Heart left ventricle (tissue), 16 donors: ENCODE measurements at regions not wholly inside any gene's neighbourhood (a gene's known extent, or its start where the extent isn't known, plus 50 kb on each side); places are given as distances from the start of the nearest gene placed in this dataset.

Experiments
- ATAC-seq, 4 donors: fragments of 200-7000 bp; cut with Tn5 transposase; one replicate each; pipeline ENCODE4 v1.9.1; 2020 to 2022; ENCODE audit warnings: moderate library complexity in 4 of 4, mild to moderate bottlenecking in 3 of 4, moderate number of reproducible peaks in 1 of 4
- DNase-seq, 5 donors: peaks; one replicate each; pipeline ENCODE4 v3.0.0-alpha.2; 2020
- H3K27ac ChIP-seq, 12 donors: fragments of 200-600 bp; sonication (generic) in 4 of 12; one replicate each; pipeline versions ENCODE4 v1.5.0 to v1.8.0; 2016 to 2022; ENCODE audit warnings: mild to moderate bottlenecking in 2 of 12
- H3K27me3 ChIP-seq, 9 donors: fragments of 200-600 bp; sonication (generic) in 2 of 9; one replicate each; pipeline versions ENCODE4 v1.5.1 to v1.8.0; 2016 to 2022; ENCODE audit warnings: mild to moderate bottlenecking in 3 of 9
- H3K36me3 ChIP-seq, 9 donors: fragments of 200-600 bp; sonication (generic) in 2 of 9; one replicate each; pipeline versions ENCODE4 v1.5.0 to v1.8.0; 2018 to 2022; ENCODE audit warnings: mild to moderate bottlenecking in 2 of 9
- H3K4me1 ChIP-seq, 12 donors: fragments of 200-600 bp; sonication (generic) in 4 of 12; one replicate each; pipeline versions ENCODE4 v1.5.0 to v1.8.0; 2016 to 2022; ENCODE audit warnings: mild to moderate bottlenecking in 3 of 12
- H3K4me3 ChIP-seq, 12 donors: fragments of 200-600 bp; sonication (generic) in 4 of 12; one replicate each; pipeline versions ENCODE4 v1.5.0 to v1.8.0; 2017 to 2022; ENCODE audit warnings: mild to moderate bottlenecking in 9 of 12, moderate library complexity in 4 of 12
- H3K9me3 ChIP-seq, 12 donors: fragments of 200-600 bp; sonication (generic) in 4 of 12; one replicate each; pipeline versions ENCODE4 v1.5.0 to v1.8.0; 2016 to 2022; ENCODE audit warnings: mild to moderate bottlenecking in 1 of 12
- CTCF ChIP-seq, 12 donors: fragments of 200-600 bp; sonication (generic) in 4 of 12; IDR thresholded peaks; one replicate each; pipeline versions ENCODE4 v1.5.0 to v1.8.0; 2018 to 2022; ENCODE audit warnings: antibody characterized with exemption in 12 of 12, mild to moderate bottlenecking in 5 of 12
- POLR2A ChIP-seq, 2 donors: fragments of 450-650 bp; IDR thresholded peaks; one replicate each; pipeline ENCODE4 v1.6.1; 2017; ENCODE audit warnings: antibody characterized with exemption in 2 of 2, mild to moderate bottlenecking in 2 of 2, moderate library complexity in 2 of 2
- WGBS, 4 donors: extraction: QIAGEN DNeasy Blood & Tissue Kit in 2 of 4; methylation state at CpG; one replicate each; pipeline versions ENCODE4 v1.1.5 to v1.1.7; 2013 to 2018; 5-methylcytosine and 5-hydroxymethylcytosine counted together
- intact Hi-C, 10 donors: fragments of 100-400 bp; cut with DNase I; formaldehyde crosslinking; loops; one replicate each; pipeline versions ENCODE4 v1.11.1 to v1.14.2; 2022
- donor health status: ischemic (EF 13 %, LVEDD 7.1; RV severe dilation, severe dysfunction).
- donor health status: healthy with polysubstance abuse.
- donor health status: DM: no; HTN: yes; CAD: no.
- donor health status: DM: no; HTN: no; CAD: no.
- donor health status: ischemic (EF 25% LVEDD 6.9; RV normal size, moderate dysfunction).
- donor health status: ischemic (EF 25% LVEDD 5.7; RV mildly dilated, moderate dysfunction).
- donor health status: healthy.
- donor health status: DM: yes; HTN: yes; CAD: no.
- donor health status: ischemic (EF 35%, LVEDD 5.7; RV mildly dilated, moderate dysfunction).
- donor health status: nonischemic (EF 11% LVEDD 7.7; RV severe dilation, severe dysfunction).
- donor health status: DM: yes; HTN: yes; CAD: no.
- donor health status: PGD.
- donor health status: ischemic (EF 29% LVEDD 5.4; RV normal size, mild dysfunction).
- donor health status: nonischemic (EF 23%, LVEDD 6.1; RV moderate dilation, normal function).

- no peaks in the 10 kb centered on the region for H3K27me3 ChIP-seq
- no peaks in the 10 kb centered on the region for H3K36me3 ChIP-seq
- DNase-seq: no peak
- H3K9me3 ChIP-seq: peaks cover 0 to 7% (median 0%) of the 10 kb centered on the region in 12 donors
- H3K4me1 ChIP-seq: no peaks in the 10 kb centered on the region
- no peak overlapping the region for H3K27ac ChIP-seq
- 78 to 91% (median 82%) methylated on average over 3 of the region's 3 CpGs for WGBS, 4 donors
- TF ChIP-seq POLR2A (IDR thresholded peaks at IDR 0.05): no peak
- TF ChIP-seq CTCF (IDR thresholded peaks at IDR 0.05): no peak
- no peak for ATAC-seq
- no peak overlapping the region for H3K4me3 ChIP-seq
- intact Hi-C loops: no loop called here
These were observed 738.0 kb upstream of the AADAT start for GRCh38 chr4:170827562-170828274.

GRCh38 chr4:170818786-170819185 lies 729.0 kb upstream of the AADAT start:
- H3K27ac ChIP-seq: no peak overlapping the region
- intact Hi-C loops: no loop called here
- no peak for ATAC-seq

GRCh38 chr4:170805352-170805751 lies 715.6 kb upstream of the AADAT start:
- H3K4me3 ChIP-seq: no peak overlapping the region
- no peaks in the 10 kb centered on the region for H3K36me3 ChIP-seq
- peaks cover 0 to 15% (median 0%) of the 10 kb centered on the region in 12 donors for H3K9me3 ChIP-seq
- TF ChIP-seq CTCF (IDR thresholded peaks at IDR 0.05): no peak
- TF ChIP-seq POLR2A (IDR thresholded peaks at IDR 0.05): no peak
- H3K27me3 ChIP-seq: no peaks in the 10 kb centered on the region
- 64 to 74% (median 73%) methylated on average over 7 of the region's 7 CpGs for WGBS, 4 donors
- no peak for ATAC-seq
- H3K27ac ChIP-seq: no peak overlapping the region
- no peaks in the 10 kb centered on the region for H3K4me1 ChIP-seq
- no peak for DNase-seq
- intact Hi-C loops: no loop called here

More at GRCh38 chr4:170818786-170819185, 729.0 kb upstream of the AADAT start:
- Histone ChIP-seq H3K9me3 (peaks cover 0 to 32% (median 1%) of the 10 kb centered on the region in 12 donors), H3K36me3 (no peaks in the 10 kb centered on the region), H3K27me3 (no peaks in the 10 kb centered on the region), H3K4me1 (no peaks in the 10 kb centered on the region), H3K4me3 (no peak overlapping the region)
- TF ChIP-seq CTCF (IDR thresholded peaks at IDR 0.05) (no peak), POLR2A (IDR thresholded peaks at IDR 0.05) (no peak)
- no peak for DNase-seq
- WGBS, 4 donors: 43 to 57% (median 54%) methylated on average over 2 of the region's 2 CpGs

- no peak for ATAC-seq
- Histone ChIP-seq H3K36me3 (no peaks in the 10 kb centered on the region), H3K4me3 (no peak overlapping the region), H3K4me1 (no peaks in the 10 kb centered on the region), H3K27ac (no peak overlapping the region), H3K27me3 (no peaks in the 10 kb centered on the region), H3K9me3 (peaks cover 0 to 15% (median 0%) of the 10 kb centered on the region in 12 donors)
- intact Hi-C loops: no loop called here
- 86 to 87% (median 87%) methylated on average over 11 of the region's 11 CpGs for WGBS, 4 donors
- TF ChIP-seq CTCF (IDR thresholded peaks at IDR 0.05) (no peak), POLR2A (IDR thresholded peaks at IDR 0.05) (no peak)
- DNase-seq: no peak
These were observed 715.2 kb upstream of the AADAT start for GRCh38 chr4:170804930-170805329.
